Fibroblast of skin of abdomen (primary cell): ENCODE measurements at regions not wholly inside any gene's neighbourhood (a gene's known extent, or its start where the extent isn't known, plus 50 kb on each side); places are given as distances from the start of the nearest gene placed in this dataset.

Experiments used
- DNase-seq: peaks from one replicate; pipeline ENCODE4 v3.0.0-alpha.2; 2013

GRCh38 chr16:66170989-66171388, 195.5 kb upstream of the CDH5 start:
- DNase-seq: no peak

GRCh38 chr16:66169817-66170216, 196.7 kb upstream of the CDH5 start:
- no peak for DNase-seq

- DNase-seq: no peak
These were observed 197.7 kb upstream of the CDH5 start for GRCh38 chr16:66168777-66169176.

GRCh38 chr16:66167564-66168291, 198.8 kb upstream of the CDH5 start:
- peak; percentile 48 for DNase-seq

GRCh38 chr16:66166490-66166889, 200.0 kb upstream of the CDH5 start:
- DNase-seq: no peak

GRCh38 chr16:66165879-66166278, 200.6 kb upstream of the CDH5 start:
- DNase-seq: no peak

GRCh38 chr16:66164581-66165247, 201.8 kb upstream of the CDH5 start:
- DNase-seq: no peak

- DNase-seq: no peak
These were observed 203.7 kb upstream of the CDH5 start for GRCh38 chr16:66162821-66163220.

GRCh38 chr16:66161942-66162341, 204.5 kb upstream of the CDH5 start:
- no peak for DNase-seq

GRCh38 chr16:66161269-66161668, 205.2 kb upstream of the CDH5 start:
- no peak for DNase-seq

GRCh38 chr16:66159987-66160386, 206.5 kb upstream of the CDH5 start:
- DNase-seq: peak; percentile 25

- DNase-seq: no peak
These were observed 210.0 kb upstream of the CDH5 start for GRCh38 chr16:66156538-66156937.

GRCh38 chr16:66155933-66156332, 210.6 kb upstream of the CDH5 start:
- DNase-seq: no peak

- peak; percentile 85 for DNase-seq
These were observed 211.7 kb upstream of the CDH5 start for GRCh38 chr16:66154801-66155200.

- peak; percentile 98 for DNase-seq
These were observed 213.6 kb upstream of the CDH5 start for GRCh38 chr16:66152823-66153393.

- peak; percentile 49 for DNase-seq
These were observed 214.3 kb upstream of the CDH5 start for GRCh38 chr16:66152181-66152580.

GRCh38 chr16:66150698-66151482, 215.6 kb upstream of the CDH5 start:
- DNase-seq: peak; percentile 67

GRCh38 chr16:66147291-66147690, 219.2 kb upstream of the CDH5 start:
- peak; percentile 86 for DNase-seq

GRCh38 chr16:66146798-66147197, 219.7 kb upstream of the CDH5 start:
- peak; percentile 93 for DNase-seq

- DNase-seq: no peak
These were observed 221.8 kb upstream of the CDH5 start for GRCh38 chr16:66144641-66145040.

GRCh38 chr16:66143415-66143814, 223.1 kb upstream of the CDH5 start:
- DNase-seq: no peak

- no peak for DNase-seq
These were observed 224.6 kb upstream of the CDH5 start for GRCh38 chr16:66141885-66142284.

GRCh38 chr16:66137853-66138252, 228.6 kb upstream of the CDH5 start:
- DNase-seq: no peak
